HepG2 (cell line): ENCODE measurements at regions not wholly inside any gene's neighbourhood (a gene's known extent, or its start where the extent isn't known, plus 50 kb on each side); places are given as distances from the start of the nearest gene placed in this dataset.

Experiments
- ATAC-seq: fragments of 200-7000 bp; cut with Tn5 transposase; 3 replicates; pipeline ENCODE4 v1.9.1; 2020; ENCODE audit warnings: mild to moderate bottlenecking, moderate library complexity
- BruUV-seq: library from RNA; stranded (reverse); fragments of 400-500 nt; replicated peaks from 2 replicates; lab custom pipeline; 2021; lab: Mats Ljungman, UMichigan
- CTCF ChIA-PET: fragments of 300-600 bp; formaldehyde crosslinking; extraction: SDS; loops from one replicate; lab custom pipeline; 2021; ENCODE audit warnings: low total read pairs, inconsistent platforms, low intra/inter-chr PET ratio; lab: Yijun Ruan, JAX
- POLR2A ChIA-PET: fragments of 350-600 bp; sonication (Branson Sonifier 250); formaldehyde crosslinking; loops from one replicate; lab custom pipeline; 2020; ENCODE audit warnings: antibody characterized with exemption, inconsistent platforms; lab: Yijun Ruan, JAX
- DNase-seq: peaks from one replicate; pipeline ENCODE4 v3.0.0-alpha.2; 2015; ENCODE audit warnings: low spot score
- FAIRE-seq: peaks from 3 replicates; lab custom pipeline; 2011; peaks lifted over from hg19 to GRCh38; lab: Jason Lieb, UNC
- H2AFZ ChIP-seq: one replicate; pipeline ENCODE4 v1.6.1; 2011; ENCODE audit warnings: low read length, inconsistent platforms
- H3K27ac ChIP-seq: fragments of 300-600 bp; 3 replicates; pipeline ENCODE4 v1.8.0; 2011; ENCODE audit warnings: mixed run types, mild to moderate bottlenecking, mixed read lengths, low read length, inconsistent platforms; ENCODE audit not compliant: insufficient read depth; ENCODE audit errors: extremely low read length
- H3K27me3 ChIP-seq, 2 experiments: fragments of 200-600 bp in 1 of 2; 2 replicates in 1 of 2; 3 replicates in 1 of 2; pipeline versions ENCODE4 v1.6.0 to v1.8.0; 2011; ENCODE audit warnings: low read length in 2 of 2, mild to moderate bottlenecking in 2 of 2, moderate library complexity in 2 of 2, inconsistent platforms in 1 of 2; ENCODE audit not compliant: insufficient read depth in 2 of 2, control insufficient read depth in 1 of 2
- H3K36me3 ChIP-seq, 2 experiments: fragments of 200-600 bp in 1 of 2; replicated peaks in 1 of 2; 2 replicates in 1 of 2; 3 replicates in 1 of 2; pipeline versions ENCODE4 v1.5.1 to v1.8.0; 2011; ENCODE audit warnings: low read length in 2 of 2, inconsistent platforms in 1 of 2; ENCODE audit not compliant: insufficient read depth in 2 of 2, control insufficient read depth in 1 of 2
- H3K4me1 ChIP-seq: 2 replicates; pipeline ENCODE4 v1.5.1; 2012; ENCODE audit warnings: low read length, inconsistent platforms; ENCODE audit not compliant: insufficient read depth
- H3K4me2 ChIP-seq: 2 replicates; pipeline ENCODE4 v1.6.0; 2011; ENCODE audit warnings: low read depth, low read length, inconsistent platforms
- H3K4me3 ChIP-seq, 3 experiments: fragments of 200-600 bp in 1 of 3; sonication (generic), shearing (Covaris generic) in 1 of 3; replicated peaks in 1 of 3; 2 replicates each; pipeline ENCODE4 v1.5.1; 2011 to 2016; ENCODE audit warnings: low read length in 3 of 3, inconsistent platforms in 2 of 3, low read depth in 2 of 3, mild to moderate bottlenecking in 2 of 3, control low read depth in 1 of 3, mixed read lengths in 1 of 3; ENCODE audit not compliant: insufficient read depth in 1 of 3
- H3K79me2 ChIP-seq: one replicate; pipeline ENCODE4 v1.6.1; 2011; ENCODE audit warnings: low read length, inconsistent platforms; ENCODE audit not compliant: insufficient read depth
- H3K9ac ChIP-seq: 2 replicates; pipeline ENCODE4 v1.6.0; 2011; ENCODE audit warnings: mild to moderate bottlenecking, low read depth, low read length, inconsistent platforms; ENCODE audit not compliant: insufficient read depth
- H3K9me3 ChIP-seq: 2 replicates; pipeline ENCODE4 v1.5.1; 2012; ENCODE audit warnings: mild to moderate bottlenecking, low read length
- H4K20me1 ChIP-seq: 2 replicates; pipeline ENCODE4 v1.6.0; 2011; ENCODE audit warnings: inconsistent platforms, mild to moderate bottlenecking, low read length, moderate library complexity; ENCODE audit not compliant: insufficient read depth
- AGO2 ChIP-seq: fragments of 200-400 bp; formaldehyde crosslinking; optimal IDR thresholded peaks from 2 replicates; pipeline ENCODE3; 2017; ENCODE audit warnings: mild to moderate bottlenecking, low read depth, low read length, moderate library complexity
- FOXC1 ChIP-seq: sonication (generic); formaldehyde crosslinking; IDR thresholded peaks from 2 replicates; pipeline ENCODE4 v1.8.0; 2022; ENCODE audit warnings: mild to moderate bottlenecking, missing genetic modification reagents, borderline replicate concordance
- KLF13 ChIP-seq: sonication (generic); formaldehyde crosslinking; IDR thresholded peaks from 2 replicates; pipeline ENCODE4 v1.4.0; 2020; ENCODE audit warnings: mild to moderate bottlenecking, missing genetic modification reagents
- MYNN ChIP-seq: sonication (generic); formaldehyde crosslinking; IDR thresholded peaks from 2 replicates; pipeline ENCODE4 v1.4.0; 2020; ENCODE audit warnings: mild to moderate bottlenecking, low read depth, missing genetic modification reagents
- WIZ ChIP-seq: sonication (generic); formaldehyde crosslinking; IDR thresholded peaks from 2 replicates; pipeline ENCODE4 v1.5.1; 2020; ENCODE audit warnings: mild to moderate bottlenecking, missing genetic modification reagents
- ZNF263 ChIP-seq: sonication (generic); formaldehyde crosslinking; IDR thresholded peaks from 2 replicates; pipeline ENCODE4 v1.4.0; 2020; ENCODE audit warnings: missing genetic modification reagents
- ZNF552 ChIP-seq: sonication (generic); formaldehyde crosslinking; IDR thresholded peaks from 2 replicates; pipeline ENCODE4 v1.9.0; 2022; ENCODE audit warnings: missing genetic modification reagents, mild to moderate bottlenecking, borderline replicate concordance
- ZNF567 ChIP-seq: sonication (generic); formaldehyde crosslinking; IDR thresholded peaks from 2 replicates; pipeline ENCODE4 v1.8.1; 2023; ENCODE audit warnings: mild to moderate bottlenecking, missing genetic modification reagents, borderline replicate concordance
- ZNF577 ChIP-seq: sonication (generic); formaldehyde crosslinking; IDR thresholded peaks from 2 replicates; pipeline ENCODE4 v1.4.0; 2020; ENCODE audit warnings: mild to moderate bottlenecking, low read depth, missing genetic modification reagents, borderline replicate concordance
- WGBS: methylation state at CpG from one replicate; pipeline ENCODE4 v1.1.6; 2017; ENCODE audit warnings: low lambda C conversion rate; 5-methylcytosine and 5-hydroxymethylcytosine counted together
- in situ Hi-C: cut with HindIII; loops from 2 replicates; pipeline ENCODE4 v1.10.0; 2017; ENCODE audit warnings: low pct_unique_long_range_greater_than_20kb; ENCODE audit not compliant: extremely low pct_ligation_motif_present
- intact Hi-C: fragments of 100-400 bp; cut with micrococcal nuclease; formaldehyde crosslinking; loops from one replicate; pipeline ENCODE4 v1.10.0; 2022; ENCODE audit not compliant: unreplicated experiment
- TF ChIP-seq, protein P1 (sequence below): sonication (generic); formaldehyde crosslinking; IDR thresholded peaks from 2 replicates; pipeline ENCODE4 v1.9.0; 2022; ENCODE audit warnings: low read depth, missing genetic modification reagents
- TF ChIP-seq, protein P2 (sequence below): fragments of 450-650 bp; IDR thresholded peaks from 2 replicates; pipeline ENCODE4 v1.6.1; 2017; ENCODE audit warnings: mild to moderate bottlenecking
- TF ChIP-seq, protein P3 (sequence below): sonication (generic); formaldehyde crosslinking; IDR thresholded peaks from 2 replicates; pipeline ENCODE4 v1.5.0; 2020; ENCODE audit warnings: missing genetic modification reagents, mild to moderate bottlenecking, borderline replicate concordance

DNA sequence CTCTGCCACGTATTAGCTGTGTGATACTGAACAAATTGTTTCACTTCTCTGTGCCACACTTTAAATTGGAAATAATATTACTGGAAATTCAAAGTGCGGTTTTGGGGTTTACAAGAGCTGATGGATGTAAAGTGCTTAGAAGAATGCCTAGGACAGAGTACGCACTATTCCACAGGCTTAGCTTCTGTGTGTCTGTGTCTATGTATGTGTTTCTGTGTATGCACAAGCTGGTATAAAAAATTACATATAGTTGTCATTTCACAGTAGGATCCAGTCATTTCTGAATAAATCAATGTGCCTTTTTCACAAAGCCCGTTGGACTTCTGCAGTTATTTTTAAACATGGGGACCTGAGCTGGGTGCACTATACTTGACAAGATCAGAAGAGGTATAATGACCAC lies 370.4 kb downstream of the TUSC7 start:
- Histone ChIP-seq H3K4me2 (no peak overlapping the region), H3K79me2 (no peaks in the 10 kb centered on the region), H3K9ac (no peak overlapping the region), H3K4me3 (no peak overlapping the region), H3K36me3 (no peaks in the 10 kb centered on the region), H2AFZ (no peak overlapping the region), H4K20me1 (no peaks in the 10 kb centered on the region), H3K4me1 (no peaks in the 10 kb centered on the region), H3K27me3 (no peaks in the 10 kb centered on the region), H3K9me3 (no peaks in the 10 kb centered on the region), H3K27ac (no peak overlapping the region)
- TF ChIP-seq ZNF567 (CRISPR knock-in tag): no peak
- TF ChIP-seq, protein P1, sequence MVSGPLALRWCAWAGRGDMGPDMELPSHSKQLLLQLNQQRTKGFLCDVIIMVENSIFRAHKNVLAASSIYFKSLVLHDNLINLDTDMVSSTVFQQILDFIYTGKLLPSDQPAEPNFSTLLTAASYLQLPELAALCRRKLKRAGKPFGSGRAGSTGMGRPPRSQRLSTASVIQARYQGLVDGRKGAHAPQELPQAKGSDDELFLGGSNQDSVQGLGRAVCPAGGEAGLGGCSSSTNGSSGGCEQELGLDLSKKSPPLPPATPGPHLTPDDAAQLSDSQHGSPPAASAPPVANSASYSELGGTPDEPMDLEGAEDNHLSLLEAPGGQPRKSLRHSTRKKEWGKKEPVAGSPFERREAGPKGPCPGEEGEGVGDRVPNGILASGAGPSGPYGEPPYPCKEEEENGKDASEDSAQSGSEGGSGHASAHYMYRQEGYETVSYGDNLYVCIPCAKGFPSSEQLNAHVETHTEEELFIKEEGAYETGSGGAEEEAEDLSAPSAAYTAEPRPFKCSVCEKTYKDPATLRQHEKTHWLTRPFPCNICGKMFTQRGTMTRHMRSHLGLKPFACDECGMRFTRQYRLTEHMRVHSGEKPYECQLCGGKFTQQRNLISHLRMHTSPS (CRISPR knock-in tag): no peak
- DNase-seq (no peak), FAIRE-seq (no peak), ATAC-seq (no peak)
- POLR2A ChIA-PET: no interaction called here
- 28% methylated on average over 4 of the region's 4 CpGs for WGBS
- BruUV-seq: no TSS peak
- CTCF ChIA-PET: no interaction called here
- in situ Hi-C loops (no loop called here), intact Hi-C loops (no loop called here)

DNA sequence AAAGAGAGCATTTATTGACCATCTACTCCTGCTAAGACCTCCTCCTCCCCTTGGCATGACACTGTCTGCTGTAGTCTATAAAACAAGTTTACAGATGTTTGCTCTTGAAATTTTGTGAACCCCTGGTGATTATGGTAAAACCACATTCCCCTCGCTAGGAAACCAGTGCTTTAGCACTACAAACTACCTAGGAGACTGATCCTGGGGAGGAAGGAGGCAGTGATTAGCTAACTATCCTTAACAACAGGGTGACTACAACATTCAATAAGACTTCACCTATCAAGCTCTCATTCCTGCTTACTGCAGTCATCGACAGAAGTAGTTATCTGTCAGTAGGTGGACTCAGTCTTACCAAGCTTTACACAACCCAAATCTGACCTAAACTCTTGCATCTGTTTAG lies 371.3 kb downstream of the TUSC7 start:
- H2AFZ ChIP-seq: no peak overlapping the region
- H3K4me2 ChIP-seq: no peak overlapping the region
- POLR2A ChIA-PET: no interaction called here
- H3K4me3 ChIP-seq: no peak overlapping the region
- no peaks in the 10 kb centered on the region for H3K36me3 ChIP-seq
- WGBS: 7% methylated on average over 2 of the region's 2 CpGs
- no peak for DNase-seq
- H3K9me3 ChIP-seq: no peaks in the 10 kb centered on the region
- H3K9ac ChIP-seq: no peak overlapping the region
- no peak for ATAC-seq
- CTCF ChIA-PET: no interaction called here
- BruUV-seq: no TSS peak
- in situ Hi-C loops: no loop called here
- no peak overlapping the region for H3K27ac ChIP-seq
- FAIRE-seq: no peak
- no peaks in the 10 kb centered on the region for H3K27me3 ChIP-seq
- H3K79me2 ChIP-seq: no peaks in the 10 kb centered on the region
- H4K20me1 ChIP-seq: no peaks in the 10 kb centered on the region
- intact Hi-C loops: no loop called here
- no peaks in the 10 kb centered on the region for H3K4me1 ChIP-seq
- TF ChIP-seq ZNF263 (CRISPR knock-in tag) (no peak), WIZ (CRISPR knock-in tag) (no peak), ZNF577 (CRISPR knock-in tag) (no peak), ZNF552 (CRISPR knock-in tag) (no peak), MYNN (no peak), FOXC1 (no peak), AGO2 (no peak), KLF13 (CRISPR knock-in tag) (no peak)
- TF ChIP-seq, protein P2, sequence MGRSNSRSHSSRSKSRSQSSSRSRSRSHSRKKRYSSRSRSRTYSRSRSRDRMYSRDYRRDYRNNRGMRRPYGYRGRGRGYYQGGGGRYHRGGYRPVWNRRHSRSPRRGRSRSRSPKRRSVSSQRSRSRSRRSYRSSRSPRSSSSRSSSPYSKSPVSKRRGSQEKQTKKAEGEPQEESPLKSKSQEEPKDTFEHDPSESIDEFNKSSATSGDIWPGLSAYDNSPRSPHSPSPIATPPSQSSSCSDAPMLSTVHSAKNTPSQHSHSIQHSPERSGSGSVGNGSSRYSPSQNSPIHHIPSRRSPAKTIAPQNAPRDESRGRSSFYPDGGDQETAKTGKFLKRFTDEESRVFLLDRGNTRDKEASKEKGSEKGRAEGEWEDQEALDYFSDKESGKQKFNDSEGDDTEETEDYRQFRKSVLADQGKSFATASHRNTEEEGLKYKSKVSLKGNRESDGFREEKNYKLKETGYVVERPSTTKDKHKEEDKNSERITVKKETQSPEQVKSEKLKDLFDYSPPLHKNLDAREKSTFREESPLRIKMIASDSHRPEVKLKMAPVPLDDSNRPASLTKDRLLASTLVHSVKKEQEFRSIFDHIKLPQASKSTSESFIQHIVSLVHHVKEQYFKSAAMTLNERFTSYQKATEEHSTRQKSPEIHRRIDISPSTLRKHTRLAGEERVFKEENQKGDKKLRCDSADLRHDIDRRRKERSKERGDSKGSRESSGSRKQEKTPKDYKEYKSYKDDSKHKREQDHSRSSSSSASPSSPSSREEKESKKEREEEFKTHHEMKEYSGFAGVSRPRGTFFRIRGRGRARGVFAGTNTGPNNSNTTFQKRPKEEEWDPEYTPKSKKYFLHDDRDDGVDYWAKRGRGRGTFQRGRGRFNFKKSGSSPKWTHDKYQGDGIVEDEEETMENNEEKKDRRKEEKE: no peak
- TF ChIP-seq, protein P3, sequence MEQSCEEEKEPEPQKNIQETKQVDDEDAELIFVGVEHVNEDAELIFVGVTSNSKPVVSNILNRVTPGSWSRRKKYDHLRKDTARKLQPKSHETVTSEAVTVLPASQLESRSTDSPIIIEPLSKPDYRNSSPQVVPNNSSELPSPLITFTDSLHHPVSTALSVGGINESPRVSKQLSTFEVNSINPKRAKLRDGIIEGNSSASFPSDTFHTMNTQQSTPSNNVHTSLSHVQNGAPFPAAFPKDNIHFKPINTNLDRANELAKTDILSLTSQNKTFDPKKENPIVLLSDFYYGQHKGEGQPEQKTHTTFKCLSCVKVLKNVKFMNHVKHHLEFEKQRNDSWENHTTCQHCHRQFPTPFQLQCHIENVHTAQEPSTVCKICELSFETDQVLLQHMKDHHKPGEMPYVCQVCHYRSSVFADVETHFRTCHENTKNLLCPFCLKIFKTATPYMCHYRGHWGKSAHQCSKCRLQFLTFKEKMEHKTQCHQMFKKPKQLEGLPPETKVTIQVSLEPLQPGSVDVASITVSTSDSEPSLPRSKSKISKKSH (CRISPR knock-in tag): no peak
